OCI-LY3 (cell line): ENCODE measurements at regions not wholly inside any gene's neighbourhood (a gene's known extent, or its start where the extent isn't known, plus 50 kb on each side); places are given as distances from the start of the nearest gene placed in this dataset.

ENCODE experiments used
- EZH2phosphoT487 ChIP-seq: fragments of 200-600 bp; shearing (Covaris generic); IDR thresholded peaks from 2 replicates; pipeline ENCODE4 v1.6.1; 2018; ENCODE audit warnings: antibody characterized with exemption, mixed run types, low read depth
- TF ChIP-seq, protein P1 (sequence below): fragments of 200-600, 300-600 bp; sonication (generic); IDR thresholded peaks from 2 replicates; pipeline ENCODE4 v1.5.1; 2014; ENCODE audit warnings: antibody characterized with exemption, low read length, low read depth

DNA sequence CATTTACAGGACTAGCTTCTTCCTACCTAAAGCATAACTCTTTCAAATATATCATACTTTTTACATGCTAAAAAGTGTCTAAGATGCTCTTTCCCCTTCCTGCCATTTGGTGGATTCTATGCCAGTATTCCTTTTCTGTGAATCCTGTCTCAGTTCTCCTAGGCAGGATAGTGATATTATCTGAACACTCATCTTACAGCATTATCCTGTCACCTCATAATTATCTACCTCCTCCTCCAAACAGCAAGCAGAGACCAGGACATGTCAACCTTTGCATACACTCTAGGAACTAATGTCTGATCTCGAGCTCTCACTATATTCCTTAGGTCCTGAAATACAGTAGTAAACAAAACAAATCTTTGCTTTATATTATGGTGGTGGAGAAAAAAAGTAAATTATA lies 275.5 kb downstream of the FAM181B start:
- TF ChIP-seq, protein P1, sequence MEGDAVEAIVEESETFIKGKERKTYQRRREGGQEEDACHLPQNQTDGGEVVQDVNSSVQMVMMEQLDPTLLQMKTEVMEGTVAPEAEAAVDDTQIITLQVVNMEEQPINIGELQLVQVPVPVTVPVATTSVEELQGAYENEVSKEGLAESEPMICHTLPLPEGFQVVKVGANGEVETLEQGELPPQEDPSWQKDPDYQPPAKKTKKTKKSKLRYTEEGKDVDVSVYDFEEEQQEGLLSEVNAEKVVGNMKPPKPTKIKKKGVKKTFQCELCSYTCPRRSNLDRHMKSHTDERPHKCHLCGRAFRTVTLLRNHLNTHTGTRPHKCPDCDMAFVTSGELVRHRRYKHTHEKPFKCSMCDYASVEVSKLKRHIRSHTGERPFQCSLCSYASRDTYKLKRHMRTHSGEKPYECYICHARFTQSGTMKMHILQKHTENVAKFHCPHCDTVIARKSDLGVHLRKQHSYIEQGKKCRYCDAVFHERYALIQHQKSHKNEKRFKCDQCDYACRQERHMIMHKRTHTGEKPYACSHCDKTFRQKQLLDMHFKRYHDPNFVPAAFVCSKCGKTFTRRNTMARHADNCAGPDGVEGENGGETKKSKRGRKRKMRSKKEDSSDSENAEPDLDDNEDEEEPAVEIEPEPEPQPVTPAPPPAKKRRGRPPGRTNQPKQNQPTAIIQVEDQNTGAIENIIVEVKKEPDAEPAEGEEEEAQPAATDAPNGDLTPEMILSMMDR, result no peak
- TF ChIP-seq EZH2phosphoT487, result no peak
